ENCODE measurements at regions not wholly inside any gene's neighbourhood (a gene's known extent, or its start where the extent isn't known, plus 50 kb on each side); places are given as distances from the start of the nearest gene placed in this dataset.

DNA sequence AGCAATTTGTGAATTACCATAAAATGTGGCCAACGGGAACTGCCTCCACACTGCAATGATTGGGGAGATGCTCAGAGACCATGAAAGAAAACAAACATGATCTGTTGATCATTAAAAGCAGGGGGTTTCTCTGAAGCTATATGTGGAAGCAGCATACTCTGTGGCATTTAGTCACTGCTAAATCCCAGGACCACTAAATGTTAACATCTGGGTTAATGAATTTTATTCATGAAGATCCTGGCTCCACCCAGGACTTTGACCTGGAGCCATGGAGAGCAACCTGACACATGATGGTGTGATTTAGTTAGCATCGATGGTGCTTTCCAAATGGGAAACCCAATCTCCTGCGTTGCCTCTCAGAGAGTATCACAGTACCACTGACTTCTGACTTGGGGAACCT lies 497.8 kb downstream of the AGTPBP1 start:
- no peaks in the 10 kb centered on the region for H3K79me2 ChIP-seq (ENCODE audit: low read length)
- no peaks in the 10 kb centered on the region for H4K20me1 ChIP-seq (ENCODE audit: low read length)
- TF ChIP-seq, protein P1, sequence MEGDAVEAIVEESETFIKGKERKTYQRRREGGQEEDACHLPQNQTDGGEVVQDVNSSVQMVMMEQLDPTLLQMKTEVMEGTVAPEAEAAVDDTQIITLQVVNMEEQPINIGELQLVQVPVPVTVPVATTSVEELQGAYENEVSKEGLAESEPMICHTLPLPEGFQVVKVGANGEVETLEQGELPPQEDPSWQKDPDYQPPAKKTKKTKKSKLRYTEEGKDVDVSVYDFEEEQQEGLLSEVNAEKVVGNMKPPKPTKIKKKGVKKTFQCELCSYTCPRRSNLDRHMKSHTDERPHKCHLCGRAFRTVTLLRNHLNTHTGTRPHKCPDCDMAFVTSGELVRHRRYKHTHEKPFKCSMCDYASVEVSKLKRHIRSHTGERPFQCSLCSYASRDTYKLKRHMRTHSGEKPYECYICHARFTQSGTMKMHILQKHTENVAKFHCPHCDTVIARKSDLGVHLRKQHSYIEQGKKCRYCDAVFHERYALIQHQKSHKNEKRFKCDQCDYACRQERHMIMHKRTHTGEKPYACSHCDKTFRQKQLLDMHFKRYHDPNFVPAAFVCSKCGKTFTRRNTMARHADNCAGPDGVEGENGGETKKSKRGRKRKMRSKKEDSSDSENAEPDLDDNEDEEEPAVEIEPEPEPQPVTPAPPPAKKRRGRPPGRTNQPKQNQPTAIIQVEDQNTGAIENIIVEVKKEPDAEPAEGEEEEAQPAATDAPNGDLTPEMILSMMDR (conservative IDR thresholded peaks at IDR 0.05; ENCODE audit: low read depth, low read length): no peak
- no peak for TF ChIP-seq EZH2 (IDR thresholded peaks at IDR 0.05; ENCODE audit: low read length, unreplicated experiment)
- no peak for TF ChIP-seq EZH2phosphoT487 (IDR thresholded peaks at IDR 0.05; ENCODE audit: borderline replicate concordance, low read length)
- H3K27me3 ChIP-seq (ENCODE audit: low read length): no peaks in the 10 kb centered on the region
- no peaks in the 10 kb centered on the region for H3K36me3 ChIP-seq (ENCODE audit: low read depth, low read length)
- intact Hi-C loops (cut with micrococcal nuclease): no loop called here
- H3K9ac ChIP-seq (ENCODE audit: low read length): no peak overlapping the region
- ATAC-seq: no peak
- ChIA-PET POLR2A (ENCODE audit: unreplicated experiment) (no interaction called here), CTCF (no interaction called here)
- H2AFZ ChIP-seq (ENCODE audit: low read length): no peak overlapping the region
- BruUV-seq (replicated peaks): no TSS peak
- no peak for DNase-seq
- H3F3A ChIP-seq (ENCODE audit: low read length, unreplicated experiment): no peaks in the 10 kb centered on the region
- no peak overlapping the region for H3K4me3 ChIP-seq (ENCODE audit: low read length)
- H3K9me3 ChIP-seq (ENCODE audit: low read length): no peaks in the 10 kb centered on the region
- no peaks in the 10 kb centered on the region for H3K9me2 ChIP-seq (replicated peaks; ENCODE audit: low read length)
- H3K27ac ChIP-seq (ENCODE audit: low read length): no peak overlapping the region
- no peaks in the 10 kb centered on the region for H3K4me1 ChIP-seq (ENCODE audit: insufficient read depth, low read length)
- H3K4me2 ChIP-seq (ENCODE audit: low read length): no peak overlapping the region

DNA sequence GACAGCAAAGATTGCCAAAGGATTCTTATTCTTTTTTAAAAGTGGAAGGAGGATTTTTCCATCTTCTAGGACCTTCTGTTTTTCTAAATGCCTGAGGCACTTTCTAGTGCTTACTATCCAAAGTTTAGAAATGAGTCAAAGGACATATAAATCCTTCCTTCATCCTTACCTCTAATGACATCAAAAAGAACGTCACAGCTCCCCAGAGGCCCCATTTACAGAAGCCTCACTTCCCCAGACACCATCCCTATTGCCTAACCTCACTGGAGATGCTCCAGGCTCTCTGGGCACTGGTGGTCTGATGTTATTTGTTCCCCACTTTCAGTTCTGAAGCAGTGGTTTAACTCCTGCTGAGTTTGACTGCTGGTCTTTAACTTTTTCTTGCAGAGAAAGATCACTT lies 504.3 kb downstream of the AGTPBP1 start:
- no peak for ATAC-seq
- H3K4me2 ChIP-seq (ENCODE audit: low read length): no peak overlapping the region
- H3K4me1 ChIP-seq (ENCODE audit: insufficient read depth, low read length): no peaks in the 10 kb centered on the region
- no peak overlapping the region for H2AFZ ChIP-seq (ENCODE audit: low read length)
- H3K27ac ChIP-seq (ENCODE audit: low read length): no peak overlapping the region
- no peaks in the 10 kb centered on the region for H3K36me3 ChIP-seq (ENCODE audit: low read depth, low read length)
- H3K9me3 ChIP-seq (ENCODE audit: low read length): no peaks in the 10 kb centered on the region
- no peaks in the 10 kb centered on the region for H3K79me2 ChIP-seq (ENCODE audit: low read length)
- no peak for TF ChIP-seq EZH2 (IDR thresholded peaks at IDR 0.05; ENCODE audit: low read length, unreplicated experiment)
- TF ChIP-seq, protein P1 (conservative IDR thresholded peaks at IDR 0.05; ENCODE audit: low read depth, low read length): no peak
- no peak for TF ChIP-seq EZH2phosphoT487 (IDR thresholded peaks at IDR 0.05; ENCODE audit: borderline replicate concordance, low read length)
- no TSS peak for BruUV-seq (replicated peaks)
- H4K20me1 ChIP-seq (ENCODE audit: low read length): no peaks in the 10 kb centered on the region
- DNase-seq: no peak
- H3F3A ChIP-seq (ENCODE audit: low read length, unreplicated experiment): no peaks in the 10 kb centered on the region
- no peaks in the 10 kb centered on the region for H3K27me3 ChIP-seq (ENCODE audit: low read length)
- no peak overlapping the region for H3K9ac ChIP-seq (ENCODE audit: low read length)
- POLR2A ChIA-PET (ENCODE audit: unreplicated experiment): no interaction called here
- H3K9me2 ChIP-seq (replicated peaks; ENCODE audit: low read length): no peaks in the 10 kb centered on the region
- CTCF ChIA-PET: no interaction called here
- intact Hi-C loops (cut with micrococcal nuclease): no loop called here
- no peak overlapping the region for H3K4me3 ChIP-seq (ENCODE audit: low read length)

DNA sequence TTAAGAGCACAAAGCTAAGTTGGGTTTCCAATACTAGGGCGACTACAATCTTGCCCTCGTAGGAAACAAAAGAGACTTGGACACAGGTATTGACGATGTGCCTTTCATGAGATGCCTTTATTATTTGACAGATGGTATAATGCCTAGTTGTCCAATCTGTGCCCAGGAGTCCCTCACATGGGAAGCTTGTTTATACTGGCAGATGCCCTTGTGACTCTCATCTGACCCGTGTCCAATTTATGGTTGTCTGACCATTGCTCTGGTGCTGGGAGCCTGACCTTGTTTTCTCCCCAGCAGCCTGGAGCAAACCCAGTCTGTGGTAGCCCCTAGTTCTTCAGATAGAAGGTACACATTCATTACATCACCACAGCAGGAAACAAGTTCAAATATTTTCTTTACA lies 511.7 kb downstream of the AGTPBP1 start:
- Histone ChIP-seq H3K27me3 (ENCODE audit: low read length) (no peaks in the 10 kb centered on the region), H3K9ac (ENCODE audit: low read length) (no peak overlapping the region), H3K79me2 (ENCODE audit: low read length) (no peaks in the 10 kb centered on the region), H4K20me1 (ENCODE audit: low read length) (no peaks in the 10 kb centered on the region), H3K9me2 (replicated peaks; ENCODE audit: low read length) (no peaks in the 10 kb centered on the region), H3F3A (ENCODE audit: low read length, unreplicated experiment) (no peaks in the 10 kb centered on the region), H2AFZ (ENCODE audit: low read length) (no peak overlapping the region), H3K4me3 (ENCODE audit: low read length) (no peak overlapping the region), H3K4me2 (ENCODE audit: low read length) (no peak overlapping the region), H3K9me3 (ENCODE audit: low read length) (no peaks in the 10 kb centered on the region), H3K36me3 (ENCODE audit: low read depth, low read length) (no peaks in the 10 kb centered on the region), H3K4me1 (ENCODE audit: insufficient read depth, low read length) (no peaks in the 10 kb centered on the region), H3K27ac (ENCODE audit: low read length) (no peak overlapping the region)
- POLR2A ChIA-PET (ENCODE audit: unreplicated experiment): no interaction called here
- no peak for ATAC-seq
- intact Hi-C loops (cut with micrococcal nuclease): no loop called here
- TF ChIP-seq EZH2 (IDR thresholded peaks at IDR 0.05; ENCODE audit: low read length, unreplicated experiment) (no peak), EZH2phosphoT487 (IDR thresholded peaks at IDR 0.05; ENCODE audit: borderline replicate concordance, low read length) (no peak)
- TF ChIP-seq, protein P1 (conservative IDR thresholded peaks at IDR 0.05; ENCODE audit: low read depth, low read length): no peak
- CTCF ChIA-PET: no interaction called here
- DNase-seq: no peak
- BruUV-seq (replicated peaks): no TSS peak

All from PC-3 (cell line).